ENCODE measurements at regions not wholly inside any gene's neighbourhood (a gene's known extent, or its start where the extent isn't known, plus 50 kb on each side); places are given as distances from the start of the nearest gene placed in this dataset.
"Not testable (repeated sequence)": the region's sequence is repeated elsewhere in the genome, so short reads cannot be mapped to it uniquely, and the experiment has no call there.

- TF ChIP-seq YY1 (IDR thresholded peaks at IDR 0.05; ENCODE audit: insufficient read depth, insufficient read length) (no peak), ZNF274 (IDR thresholded peaks at IDR 0.05; ENCODE audit: low read depth, low read length) (no peak), SUZ12 (IDR thresholded peaks at IDR 0.05; ENCODE audit: extremely low read depth, insufficient read depth, insufficient read length) (no peak)
- Histone ChIP-seq H3K36me3 (ENCODE audit: insufficient read depth, insufficient read length, low read length) (no peaks in the 10 kb centered on the region), H3K4me1 (ENCODE audit: insufficient read depth, insufficient read length) (no peaks in the 10 kb centered on the region), H3K9me3 (ENCODE audit: insufficient read depth, low read length) (no peaks in the 10 kb centered on the region), H3K27me3 (ENCODE audit: insufficient read depth, insufficient read length) (no peaks in the 10 kb centered on the region), H3K9ac (ENCODE audit: insufficient read length, low read depth) (no peak overlapping the region), H3K4me3 (ENCODE audit: insufficient read length, low read depth) (no peak overlapping the region)
- DNase-seq (ENCODE audit: low read depth, low spot score) = no peak
Observed at GRCh38 chr15:39251413-39252133, 329.3 kb upstream of the THBS1 start.

- TF ChIP-seq SUZ12 (IDR thresholded peaks at IDR 0.05; ENCODE audit: extremely low read depth, insufficient read depth, insufficient read length) = no peak
- no peak for TF ChIP-seq YY1 (IDR thresholded peaks at IDR 0.05; ENCODE audit: insufficient read depth, insufficient read length)
- TF ChIP-seq ZNF274 (IDR thresholded peaks at IDR 0.05; ENCODE audit: low read depth, low read length) = no peak
Observed at GRCh38 chr15:39252134-39252470, 328.8 kb upstream of the THBS1 start.

GRCh38 chr15:39253552-39253951 lies 327.3 kb upstream of the THBS1 start:
- H3K4me3 ChIP-seq (ENCODE audit: insufficient read length, low read depth) = no peak overlapping the region
- H3K27me3 ChIP-seq (ENCODE audit: insufficient read depth, insufficient read length) = no peaks in the 10 kb centered on the region
- no peaks in the 10 kb centered on the region for H3K9me3 ChIP-seq (ENCODE audit: insufficient read depth, low read length)
- no peaks in the 10 kb centered on the region for H3K36me3 ChIP-seq (ENCODE audit: insufficient read depth, insufficient read length, low read length)
- H3K4me1 ChIP-seq (ENCODE audit: insufficient read depth, insufficient read length) = no peaks in the 10 kb centered on the region
- H3K9ac ChIP-seq (ENCODE audit: insufficient read length, low read depth) = no peak overlapping the region
- DNase-seq (ENCODE audit: low read depth, low spot score) = no peak
- TF ChIP-seq ZNF274 (IDR thresholded peaks at IDR 0.05; ENCODE audit: low read depth, low read length) (no peak), YY1 (IDR thresholded peaks at IDR 0.05; ENCODE audit: insufficient read depth, insufficient read length) (no peak), SUZ12 (IDR thresholded peaks at IDR 0.05; ENCODE audit: extremely low read depth, insufficient read depth, insufficient read length) (no peak)

More at GRCh38 chr15:39252134-39252470, 328.8 kb upstream of the THBS1 start:
- no peak overlapping the region for H3K9ac ChIP-seq (ENCODE audit: insufficient read length, low read depth)
- H3K36me3 ChIP-seq (ENCODE audit: insufficient read depth, insufficient read length, low read length) = no peaks in the 10 kb centered on the region
- H3K4me1 ChIP-seq (ENCODE audit: insufficient read depth, insufficient read length) = no peaks in the 10 kb centered on the region
- H3K9me3 ChIP-seq (ENCODE audit: insufficient read depth, low read length) = no peaks in the 10 kb centered on the region
- no peak for DNase-seq (ENCODE audit: low read depth, low spot score)
- H3K27me3 ChIP-seq (ENCODE audit: insufficient read depth, insufficient read length) = no peaks in the 10 kb centered on the region
- H3K4me3 ChIP-seq (ENCODE audit: insufficient read length, low read depth) = no peak overlapping the region

DNA sequence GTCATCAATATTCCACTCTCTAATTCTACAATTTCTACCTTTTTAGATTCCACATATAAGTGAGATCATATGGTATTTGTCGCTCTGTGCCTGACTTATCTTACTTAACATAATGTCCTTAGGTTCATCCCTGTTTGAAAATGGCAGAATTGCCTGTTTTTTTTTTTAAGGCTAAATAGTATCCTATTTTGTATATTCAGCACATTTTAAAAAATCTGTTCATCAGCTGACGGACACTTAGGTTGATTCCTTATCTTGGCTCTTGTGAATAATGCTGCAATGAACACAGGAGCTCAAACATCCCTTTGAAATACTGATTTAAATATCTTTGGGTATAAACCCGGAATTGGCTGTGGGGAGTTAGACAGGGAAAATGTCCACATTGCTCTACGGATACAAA lies 326.7 kb upstream of the THBS1 start:
- Histone ChIP-seq H3K9me3 (ENCODE audit: insufficient read depth, low read length) (no peaks in the 10 kb centered on the region), H3K4me3 (ENCODE audit: insufficient read length, low read depth) (no peak overlapping the region), H3K9ac (ENCODE audit: insufficient read length, low read depth) (no peak overlapping the region), H3K36me3 (ENCODE audit: insufficient read depth, insufficient read length, low read length) (no peaks in the 10 kb centered on the region), H3K4me1 (ENCODE audit: insufficient read depth, insufficient read length) (no peaks in the 10 kb centered on the region), H3K27me3 (ENCODE audit: insufficient read depth, insufficient read length) (no peaks in the 10 kb centered on the region)
- DNase-seq (ENCODE audit: low read depth, low spot score) = no peak
- TF ChIP-seq ZNF274 (IDR thresholded peaks at IDR 0.05; ENCODE audit: low read depth, low read length) (no peak), SUZ12 (IDR thresholded peaks at IDR 0.05; ENCODE audit: extremely low read depth, insufficient read depth, insufficient read length) (no peak), YY1 (IDR thresholded peaks at IDR 0.05; ENCODE audit: insufficient read depth, insufficient read length) (no peak)

DNA sequence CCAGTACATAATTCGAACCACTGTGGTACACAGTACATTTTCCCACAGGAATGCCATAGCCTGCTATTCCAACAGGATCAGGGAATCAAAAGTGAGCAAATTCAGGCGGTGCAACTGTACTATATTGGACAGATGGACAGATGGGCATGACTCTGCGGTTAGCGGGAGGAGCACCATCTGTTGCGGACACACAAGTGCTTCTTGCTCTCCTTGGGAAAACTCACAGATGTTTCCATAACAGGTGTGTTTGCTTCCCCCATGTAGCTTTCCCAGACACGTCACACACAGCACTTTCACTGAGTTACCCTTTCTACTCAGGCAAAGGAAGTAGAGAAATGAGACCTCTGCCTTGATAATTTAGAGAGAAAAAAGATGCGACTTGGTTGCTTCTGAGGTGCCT lies 325.1 kb upstream of the THBS1 start:
- Histone ChIP-seq H3K4me1 (ENCODE audit: insufficient read depth, insufficient read length) (no peaks in the 10 kb centered on the region), H3K9me3 (ENCODE audit: insufficient read depth, low read length) (no peaks in the 10 kb centered on the region), H3K9ac (ENCODE audit: insufficient read length, low read depth) (no peak overlapping the region), H3K4me3 (ENCODE audit: insufficient read length, low read depth) (no peak overlapping the region), H3K27me3 (ENCODE audit: insufficient read depth, insufficient read length) (no peaks in the 10 kb centered on the region), H3K36me3 (ENCODE audit: insufficient read depth, insufficient read length, low read length) (no peaks in the 10 kb centered on the region)
- TF ChIP-seq YY1 (IDR thresholded peaks at IDR 0.05; ENCODE audit: insufficient read depth, insufficient read length) (no peak), ZNF274 (IDR thresholded peaks at IDR 0.05; ENCODE audit: low read depth, low read length) (no peak), SUZ12 (IDR thresholded peaks at IDR 0.05; ENCODE audit: extremely low read depth, insufficient read depth, insufficient read length) (no peak)
- no peak for DNase-seq (ENCODE audit: low read depth, low spot score)

- TF ChIP-seq YY1 (IDR thresholded peaks at IDR 0.05; ENCODE audit: insufficient read depth, insufficient read length) (no peak), SUZ12 (IDR thresholded peaks at IDR 0.05; ENCODE audit: extremely low read depth, insufficient read depth, insufficient read length) (no peak), ZNF274 (IDR thresholded peaks at IDR 0.05; ENCODE audit: low read depth, low read length) (no peak)
- no peaks in the 10 kb centered on the region for H3K4me1 ChIP-seq (ENCODE audit: insufficient read depth, insufficient read length)
- no peaks in the 10 kb centered on the region for H3K9me3 ChIP-seq (ENCODE audit: insufficient read depth, low read length)
- H3K36me3 ChIP-seq (ENCODE audit: insufficient read depth, insufficient read length, low read length) = no peaks in the 10 kb centered on the region
- no peak overlapping the region for H3K9ac ChIP-seq (ENCODE audit: insufficient read length, low read depth)
- DNase-seq (ENCODE audit: low read depth, low spot score) = no peak
- H3K27me3 ChIP-seq (ENCODE audit: insufficient read depth, insufficient read length) = no peaks in the 10 kb centered on the region
- H3K4me3 ChIP-seq (ENCODE audit: insufficient read length, low read depth) = no peak overlapping the region
Observed at GRCh38 chr15:39260391-39260790, 320.5 kb upstream of the THBS1 start.

GRCh38 chr15:39260791-39261190 lies 320.1 kb upstream of the THBS1 start:
- no peaks in the 10 kb centered on the region for H3K9me3 ChIP-seq (ENCODE audit: insufficient read depth, low read length)
- no peaks in the 10 kb centered on the region for H3K4me1 ChIP-seq (ENCODE audit: insufficient read depth, insufficient read length)
- TF ChIP-seq ZNF274 (IDR thresholded peaks at IDR 0.05; ENCODE audit: low read depth, low read length) (no peak), SUZ12 (IDR thresholded peaks at IDR 0.05; ENCODE audit: extremely low read depth, insufficient read depth, insufficient read length) (no peak), YY1 (IDR thresholded peaks at IDR 0.05; ENCODE audit: insufficient read depth, insufficient read length) (no peak)
- H3K4me3 ChIP-seq (ENCODE audit: insufficient read length, low read depth) = no peak overlapping the region
- no peak overlapping the region for H3K9ac ChIP-seq (ENCODE audit: insufficient read length, low read depth)
- DNase-seq (ENCODE audit: low read depth, low spot score) = no peak
- H3K36me3 ChIP-seq (ENCODE audit: insufficient read depth, insufficient read length, low read length) = no peaks in the 10 kb centered on the region
- no peaks in the 10 kb centered on the region for H3K27me3 ChIP-seq (ENCODE audit: insufficient read depth, insufficient read length)

DNA sequence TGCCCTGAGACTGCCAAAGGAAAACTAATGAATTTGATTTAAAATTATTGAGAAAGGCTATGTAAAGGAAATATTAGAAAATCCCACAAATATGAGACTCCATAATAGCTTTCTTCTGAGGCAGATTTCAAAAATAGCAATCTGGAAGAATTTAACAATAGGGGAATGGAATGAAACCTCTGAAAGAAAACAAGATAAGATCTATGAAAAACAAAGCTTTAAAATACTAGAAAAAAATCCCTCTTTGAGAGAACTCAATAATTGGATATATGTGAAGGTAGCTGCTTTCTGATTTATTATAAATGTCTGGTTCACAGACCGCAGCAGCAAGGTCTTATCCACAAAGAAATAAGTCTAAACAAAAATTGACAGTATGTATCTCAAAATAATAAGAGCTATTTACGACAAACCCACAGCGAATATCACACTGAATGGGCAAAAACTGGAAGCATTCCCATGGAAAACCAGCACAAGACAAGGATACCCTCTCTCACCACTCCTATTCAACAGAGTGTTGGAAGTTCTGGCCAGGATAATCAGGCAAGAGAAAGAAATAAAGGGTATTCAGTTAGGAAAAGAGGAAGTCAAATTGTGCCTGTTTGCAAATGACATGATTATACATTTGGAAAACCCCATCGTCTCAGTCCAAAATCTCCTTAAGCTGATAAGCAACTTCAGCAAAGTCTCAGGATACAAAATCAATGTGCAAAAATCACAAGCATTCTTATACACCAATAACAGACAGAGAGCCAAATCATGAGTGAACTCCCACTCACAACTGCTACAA lies 319.3 kb upstream of the THBS1 start:
- H3K4me1 ChIP-seq (ENCODE audit: insufficient read depth, insufficient read length); H3K9ac ChIP-seq (ENCODE audit: insufficient read length, low read depth); H3K27me3 ChIP-seq (ENCODE audit: insufficient read depth, insufficient read length); H3K36me3 ChIP-seq (ENCODE audit: insufficient read depth, insufficient read length, low read length); H3K4me3 ChIP-seq (ENCODE audit: insufficient read length, low read depth); DNase-seq (ENCODE audit: low read depth, low spot score); H3K9me3 ChIP-seq (ENCODE audit: insufficient read depth, low read length): not testable (repeated sequence)

DNA sequence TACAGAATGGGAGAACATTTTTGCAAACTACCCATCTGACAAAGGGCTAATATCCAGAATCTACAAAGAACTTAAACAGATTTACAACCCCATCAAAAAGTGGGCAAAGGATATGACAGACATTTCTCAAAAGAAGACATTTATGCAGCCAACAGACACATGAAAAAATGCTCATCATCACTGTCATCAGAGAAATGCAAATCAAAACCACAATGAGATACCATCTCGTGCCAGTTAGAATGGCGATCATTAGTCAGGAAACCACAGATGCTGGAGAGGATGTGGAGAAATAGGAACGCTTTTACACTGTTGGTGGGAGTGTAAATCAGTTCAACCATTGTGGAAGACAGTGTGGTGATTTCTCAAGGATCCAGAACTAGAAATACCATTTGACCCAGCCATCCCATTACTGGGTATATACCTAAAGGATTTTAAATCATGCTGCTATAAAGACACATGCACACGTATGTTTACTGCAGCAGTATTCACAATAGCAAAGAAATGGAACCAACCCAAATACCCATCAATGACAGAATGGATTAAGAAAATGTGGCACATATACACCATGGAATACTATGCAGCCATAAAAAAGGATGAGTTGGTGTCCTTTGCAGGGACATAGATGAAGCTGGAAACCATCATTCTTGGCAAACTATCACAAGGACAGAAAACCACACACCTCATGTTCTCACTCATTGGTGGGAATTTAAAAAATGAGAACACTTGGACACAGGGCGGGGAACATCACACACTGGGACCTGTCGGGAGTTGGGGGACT lies 317.7 kb upstream of the THBS1 start:
- not testable (repeated sequence) for H3K4me3 ChIP-seq (ENCODE audit: insufficient read length, low read depth); H3K9ac ChIP-seq (ENCODE audit: insufficient read length, low read depth); DNase-seq (ENCODE audit: low read depth, low spot score); H3K9me3 ChIP-seq (ENCODE audit: insufficient read depth, low read length); H3K27me3 ChIP-seq (ENCODE audit: insufficient read depth, insufficient read length); H3K36me3 ChIP-seq (ENCODE audit: insufficient read depth, insufficient read length, low read length); H3K4me1 ChIP-seq (ENCODE audit: insufficient read depth, insufficient read length)
